WTC11 (cell line): ENCODE measurements at regions not wholly inside any gene's neighbourhood (a gene's known extent, or its start where the extent isn't known, plus 50 kb on each side); places are given as distances from the start of the nearest gene placed in this dataset.

Source experiments
- ATAC-seq: fragments of 200-7000 bp; cut with Tn5 transposase; 2 replicates; pipeline ENCODE4 v1.10.0; 2021; ENCODE audit warnings: mild to moderate bottlenecking, moderate library complexity
- CTCF ChIA-PET: fragments of 300-600 bp; sonication (Branson Sonifier 250); formaldehyde crosslinking; loops from one replicate; lab custom pipeline; 2021; ENCODE audit warnings: antibody characterized with exemption; lab: Charles Lee
- POLR2A ChIA-PET: fragments of 350-600 bp; sonication (Branson Sonifier 250); formaldehyde crosslinking; loops from one replicate; lab custom pipeline; 2021; ENCODE audit warnings: antibody characterized with exemption; lab: Charles Lee
- DNase-seq: peaks from one replicate; pipeline ENCODE4 v3.0.0; 2021; ENCODE audit warnings: low spot score
- H3K27ac Mint-ChIP-seq: 2 replicates; pipeline ENCODE4 v1.8.0; 2021; ENCODE audit warnings: mixed read lengths
- H3K27me3 Mint-ChIP-seq: 2 replicates; pipeline ENCODE4 v1.8.0; 2021; ENCODE audit warnings: low read depth, mild to moderate bottlenecking, moderate library complexity, mixed read lengths
- H3K36me3 Mint-ChIP-seq: 2 replicates; pipeline ENCODE4 v1.8.0; 2021; ENCODE audit warnings: mixed read lengths
- H3K4me1 Mint-ChIP-seq: 2 replicates; pipeline ENCODE4 v1.8.0; 2022; ENCODE audit warnings: mixed read lengths
- H3K4me3 Mint-ChIP-seq: 2 replicates; pipeline ENCODE4 v1.8.0; 2021; ENCODE audit warnings: mild to moderate bottlenecking, moderate library complexity, mixed read lengths
- H3K9me3 Mint-ChIP-seq: 2 replicates; pipeline ENCODE4 v1.8.0; 2021; ENCODE audit warnings: mixed read lengths
- ATF1 ChIP-seq: sonication (generic); formaldehyde crosslinking; IDR thresholded peaks from 2 replicates; pipeline ENCODE4 v1.8.1; 2023; ENCODE audit warnings: mild to moderate bottlenecking, moderate library complexity, missing genetic modification reagents
- CREB1 ChIP-seq: sonication (generic); formaldehyde crosslinking; IDR thresholded peaks from 2 replicates; pipeline ENCODE4 v1.8.0; 2023; ENCODE audit warnings: mild to moderate bottlenecking, missing genetic modification reagents
- CREM ChIP-seq: sonication (generic); formaldehyde crosslinking; IDR thresholded peaks from 2 replicates; pipeline ENCODE4 v1.8.1; 2022; ENCODE audit warnings: mild to moderate bottlenecking, missing genetic modification reagents, moderate library complexity
- GABPB1 ChIP-seq: sonication (generic); formaldehyde crosslinking; IDR thresholded peaks from 2 replicates; pipeline ENCODE4 v1.8.1; 2023; ENCODE audit warnings: mild to moderate bottlenecking, missing genetic modification reagents
- KAT7 ChIP-seq: sonication (generic); formaldehyde crosslinking; IDR thresholded peaks from 2 replicates; pipeline ENCODE4 v1.8.1; 2023; ENCODE audit warnings: missing genetic modification reagents, mild to moderate bottlenecking, borderline replicate concordance
- MYBL2 ChIP-seq: sonication (generic); formaldehyde crosslinking; IDR thresholded peaks from 2 replicates; pipeline ENCODE4 v1.8.1; 2023; ENCODE audit warnings: mild to moderate bottlenecking, moderate library complexity, missing genetic modification reagents
- NFYB ChIP-seq: sonication (generic); formaldehyde crosslinking; conservative IDR thresholded peaks from 2 replicates; pipeline ENCODE4 v1.8.0; 2022; ENCODE audit warnings: low read depth, missing genetic modification reagents
- SMAD3 ChIP-seq: sonication (generic); formaldehyde crosslinking; IDR thresholded peaks from 2 replicates; pipeline ENCODE4 v1.8.0; 2022; ENCODE audit warnings: missing genetic modification reagents, mild to moderate bottlenecking, borderline replicate concordance
- SP1 ChIP-seq: sonication (generic); formaldehyde crosslinking; conservative IDR thresholded peaks from 2 replicates; pipeline ENCODE4 v1.8.1; 2022; ENCODE audit warnings: missing genetic modification reagents
- ZBTB21 ChIP-seq: sonication (generic); formaldehyde crosslinking; IDR thresholded peaks from 2 replicates; pipeline ENCODE4 v1.8.1; 2023; ENCODE audit warnings: mild to moderate bottlenecking, missing genetic modification reagents, borderline replicate concordance
- ZNF121 ChIP-seq: sonication (generic); formaldehyde crosslinking; IDR thresholded peaks from 2 replicates; pipeline ENCODE4 v1.8.0; 2023; ENCODE audit warnings: missing genetic modification reagents
- ZNF263 ChIP-seq: sonication (generic); formaldehyde crosslinking; IDR thresholded peaks from 2 replicates; pipeline ENCODE4 v1.8.1; 2022; ENCODE audit warnings: low read depth, mild to moderate bottlenecking, moderate library complexity, missing genetic modification reagents
- TF ChIP-seq, protein P1 (sequence below): sonication (generic); formaldehyde crosslinking; IDR thresholded peaks from 2 replicates; pipeline ENCODE4 v1.8.1; 2023; ENCODE audit warnings: mild to moderate bottlenecking, missing genetic modification reagents, moderate library complexity
- TF ChIP-seq, protein P2 (sequence below): sonication (generic); formaldehyde crosslinking; IDR thresholded peaks from 2 replicates; pipeline ENCODE4 v1.8.1; 2023; ENCODE audit warnings: mild to moderate bottlenecking, missing genetic modification reagents
- TF ChIP-seq, protein P3 (sequence below): sonication (generic); formaldehyde crosslinking; conservative IDR thresholded peaks from 2 replicates; pipeline ENCODE4 v1.8.1; 2023; ENCODE audit warnings: mild to moderate bottlenecking, low read depth, missing genetic modification reagents, moderate library complexity
- TF ChIP-seq, protein P4 (sequence below): sonication (generic); formaldehyde crosslinking; IDR thresholded peaks from 2 replicates; pipeline ENCODE4 v1.8.0; 2022; ENCODE audit warnings: missing genetic modification reagents
- TF ChIP-seq, protein P5 (sequence below): sonication (generic); formaldehyde crosslinking; IDR thresholded peaks from 2 replicates; pipeline ENCODE4 v1.8.1; 2022; ENCODE audit warnings: mild to moderate bottlenecking, missing genetic modification reagents, moderate library complexity, borderline replicate concordance
- TF ChIP-seq, protein P6 (sequence below): fragments of 250-450 bp; sonication (Bioruptor Pico); IDR thresholded peaks from 2 replicates; pipeline ENCODE4 v1.9.0; 2021; ENCODE audit warnings: mild to moderate bottlenecking
- TF ChIP-seq, protein P7 (sequence below): sonication (generic); formaldehyde crosslinking; IDR thresholded peaks from 2 replicates; pipeline ENCODE4 v1.8.1; 2022; ENCODE audit warnings: low read depth, mild to moderate bottlenecking, moderate library complexity, missing genetic modification reagents, borderline replicate concordance

DNA sequence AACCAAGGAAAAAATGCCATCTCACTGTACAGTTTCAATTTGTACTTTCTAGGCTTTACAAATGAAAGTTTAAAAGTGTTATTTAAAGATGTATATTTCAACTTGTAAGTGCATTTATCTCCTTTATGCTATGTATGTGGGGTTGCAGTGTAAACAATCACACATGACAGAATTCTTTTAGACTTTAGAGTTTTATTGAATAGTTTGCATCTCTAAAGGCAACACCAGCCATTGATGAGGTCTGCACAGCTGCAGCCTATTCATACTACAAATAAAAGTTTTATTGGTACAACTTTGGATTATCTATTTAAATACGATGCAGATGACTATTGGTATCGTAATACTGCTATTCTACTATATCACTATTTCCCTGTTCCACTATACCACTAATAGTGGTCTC is 894.4 kb upstream of the B3GALT2 start:
- no peak for TF ChIP-seq ZBTB21
- TF ChIP-seq ZNF263, result no peak
- TF ChIP-seq CREB1, result no peak
- no peak for TF ChIP-seq KAT7 (CRISPR knock-in tag)
- TF ChIP-seq NFYB (CRISPR knock-in tag), result no peak
- TF ChIP-seq, protein P1, sequence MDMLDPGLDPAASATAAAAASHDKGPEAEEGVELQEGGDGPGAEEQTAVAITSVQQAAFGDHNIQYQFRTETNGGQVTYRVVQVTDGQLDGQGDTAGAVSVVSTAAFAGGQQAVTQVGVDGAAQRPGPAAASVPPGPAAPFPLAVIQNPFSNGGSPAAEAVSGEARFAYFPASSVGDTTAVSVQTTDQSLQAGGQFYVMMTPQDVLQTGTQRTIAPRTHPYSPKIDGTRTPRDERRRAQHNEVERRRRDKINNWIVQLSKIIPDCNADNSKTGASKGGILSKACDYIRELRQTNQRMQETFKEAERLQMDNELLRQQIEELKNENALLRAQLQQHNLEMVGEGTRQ (CRISPR knock-in tag), result no peak
- TF ChIP-seq MYBL2, result no peak
- TF ChIP-seq, protein P2, sequence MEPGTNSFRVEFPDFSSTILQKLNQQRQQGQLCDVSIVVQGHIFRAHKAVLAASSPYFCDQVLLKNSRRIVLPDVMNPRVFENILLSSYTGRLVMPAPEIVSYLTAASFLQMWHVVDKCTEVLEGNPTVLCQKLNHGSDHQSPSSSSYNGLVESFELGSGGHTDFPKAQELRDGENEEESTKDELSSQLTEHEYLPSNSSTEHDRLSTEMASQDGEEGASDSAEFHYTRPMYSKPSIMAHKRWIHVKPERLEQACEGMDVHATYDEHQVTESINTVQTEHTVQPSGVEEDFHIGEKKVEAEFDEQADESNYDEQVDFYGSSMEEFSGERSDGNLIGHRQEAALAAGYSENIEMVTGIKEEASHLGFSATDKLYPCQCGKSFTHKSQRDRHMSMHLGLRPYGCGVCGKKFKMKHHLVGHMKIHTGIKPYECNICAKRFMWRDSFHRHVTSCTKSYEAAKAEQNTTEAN (CRISPR knock-in tag), result no peak
- TF ChIP-seq GABPB1 (CRISPR knock-in tag), result no peak
- TF ChIP-seq, protein P3, sequence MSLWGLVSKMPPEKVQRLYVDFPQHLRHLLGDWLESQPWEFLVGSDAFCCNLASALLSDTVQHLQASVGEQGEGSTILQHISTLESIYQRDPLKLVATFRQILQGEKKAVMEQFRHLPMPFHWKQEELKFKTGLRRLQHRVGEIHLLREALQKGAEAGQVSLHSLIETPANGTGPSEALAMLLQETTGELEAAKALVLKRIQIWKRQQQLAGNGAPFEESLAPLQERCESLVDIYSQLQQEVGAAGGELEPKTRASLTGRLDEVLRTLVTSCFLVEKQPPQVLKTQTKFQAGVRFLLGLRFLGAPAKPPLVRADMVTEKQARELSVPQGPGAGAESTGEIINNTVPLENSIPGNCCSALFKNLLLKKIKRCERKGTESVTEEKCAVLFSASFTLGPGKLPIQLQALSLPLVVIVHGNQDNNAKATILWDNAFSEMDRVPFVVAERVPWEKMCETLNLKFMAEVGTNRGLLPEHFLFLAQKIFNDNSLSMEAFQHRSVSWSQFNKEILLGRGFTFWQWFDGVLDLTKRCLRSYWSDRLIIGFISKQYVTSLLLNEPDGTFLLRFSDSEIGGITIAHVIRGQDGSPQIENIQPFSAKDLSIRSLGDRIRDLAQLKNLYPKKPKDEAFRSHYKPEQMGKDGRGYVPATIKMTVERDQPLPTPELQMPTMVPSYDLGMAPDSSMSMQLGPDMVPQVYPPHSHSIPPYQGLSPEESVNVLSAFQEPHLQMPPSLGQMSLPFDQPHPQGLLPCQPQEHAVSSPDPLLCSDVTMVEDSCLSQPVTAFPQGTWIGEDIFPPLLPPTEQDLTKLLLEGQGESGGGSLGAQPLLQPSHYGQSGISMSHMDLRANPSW, result no peak
- no peak for TF ChIP-seq SP1
- no peak for TF ChIP-seq ZNF121 (CRISPR knock-in tag)
- TF ChIP-seq, protein P4, sequence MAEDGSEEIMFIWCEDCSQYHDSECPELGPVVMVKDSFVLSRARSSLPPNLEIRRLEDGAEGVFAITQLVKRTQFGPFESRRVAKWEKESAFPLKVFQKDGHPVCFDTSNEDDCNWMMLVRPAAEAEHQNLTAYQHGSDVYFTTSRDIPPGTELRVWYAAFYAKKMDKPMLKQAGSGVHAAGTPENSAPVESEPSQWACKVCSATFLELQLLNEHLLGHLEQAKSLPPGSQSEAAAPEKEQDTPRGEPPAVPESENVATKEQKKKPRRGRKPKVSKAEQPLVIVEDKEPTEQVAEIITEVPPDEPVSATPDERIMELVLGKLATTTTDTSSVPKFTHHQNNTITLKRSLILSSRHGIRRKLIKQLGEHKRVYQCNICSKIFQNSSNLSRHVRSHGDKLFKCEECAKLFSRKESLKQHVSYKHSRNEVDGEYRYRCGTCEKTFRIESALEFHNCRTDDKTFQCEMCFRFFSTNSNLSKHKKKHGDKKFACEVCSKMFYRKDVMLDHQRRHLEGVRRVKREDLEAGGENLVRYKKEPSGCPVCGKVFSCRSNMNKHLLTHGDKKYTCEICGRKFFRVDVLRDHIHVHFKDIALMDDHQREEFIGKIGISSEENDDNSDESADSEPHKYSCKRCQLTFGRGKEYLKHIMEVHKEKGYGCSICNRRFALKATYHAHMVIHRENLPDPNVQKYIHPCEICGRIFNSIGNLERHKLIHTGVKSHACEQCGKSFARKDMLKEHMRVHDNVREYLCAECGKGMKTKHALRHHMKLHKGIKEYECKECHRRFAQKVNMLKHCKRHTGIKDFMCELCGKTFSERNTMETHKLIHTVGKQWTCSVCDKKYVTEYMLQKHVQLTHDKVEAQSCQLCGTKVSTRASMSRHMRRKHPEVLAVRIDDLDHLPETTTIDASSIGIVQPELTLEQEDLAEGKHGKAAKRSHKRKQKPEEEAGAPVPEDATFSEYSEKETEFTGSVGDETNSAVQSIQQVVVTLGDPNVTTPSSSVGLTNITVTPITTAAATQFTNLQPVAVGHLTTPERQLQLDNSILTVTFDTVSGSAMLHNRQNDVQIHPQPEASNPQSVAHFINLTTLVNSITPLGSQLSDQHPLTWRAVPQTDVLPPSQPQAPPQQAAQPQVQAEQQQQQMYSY (CRISPR knock-in tag), result no peak
- TF ChIP-seq, protein P5, sequence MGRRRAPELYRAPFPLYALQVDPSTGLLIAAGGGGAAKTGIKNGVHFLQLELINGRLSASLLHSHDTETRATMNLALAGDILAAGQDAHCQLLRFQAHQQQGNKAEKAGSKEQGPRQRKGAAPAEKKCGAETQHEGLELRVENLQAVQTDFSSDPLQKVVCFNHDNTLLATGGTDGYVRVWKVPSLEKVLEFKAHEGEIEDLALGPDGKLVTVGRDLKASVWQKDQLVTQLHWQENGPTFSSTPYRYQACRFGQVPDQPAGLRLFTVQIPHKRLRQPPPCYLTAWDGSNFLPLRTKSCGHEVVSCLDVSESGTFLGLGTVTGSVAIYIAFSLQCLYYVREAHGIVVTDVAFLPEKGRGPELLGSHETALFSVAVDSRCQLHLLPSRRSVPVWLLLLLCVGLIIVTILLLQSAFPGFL (CRISPR knock-in tag), result no peak
- TF ChIP-seq SMAD3 (CRISPR knock-in tag), result no peak
- Mint-ChIP-seq H3K36me3 (0 out of 2 replicates have a peak, but pooled peaks cover 4% of the 10 kb centered on the region), H3K9me3 (peaks cover 13% of the 10 kb centered on the region), H3K27me3 (no peaks in the 10 kb centered on the region), H3K4me1 (peaks cover 5% of the 10 kb centered on the region; the same call in 1 of the 2 replicates), H3K27ac (no peak overlapping the region), H3K4me3 (no peak overlapping the region)
- no peak for ATAC-seq
- ChIA-PET CTCF (no interaction called here), POLR2A (no interaction called here)
- no peak for DNase-seq

DNA sequence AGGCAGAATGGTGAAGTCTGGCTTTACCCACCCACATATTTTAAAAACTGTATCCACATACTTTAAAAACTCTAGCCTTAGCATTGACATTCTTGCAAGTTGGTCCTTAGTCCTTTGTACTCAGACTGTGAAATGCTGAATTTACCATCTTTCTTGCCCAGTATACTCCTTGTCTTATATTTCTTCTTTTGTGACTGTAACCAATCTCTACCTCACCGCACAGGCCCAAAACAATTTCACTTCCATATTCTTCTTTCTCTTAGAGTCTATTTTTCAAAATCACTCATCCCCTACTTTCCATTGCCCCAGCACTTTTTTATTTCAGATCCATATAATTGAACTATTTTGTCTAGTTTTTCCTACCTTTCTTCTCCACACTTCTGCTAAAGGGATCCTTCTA is 892.4 kb upstream of the B3GALT2 start:
- TF ChIP-seq ATF1 (CRISPR knock-in tag) (no peak), CREM (CRISPR knock-in tag) (no peak)
- TF ChIP-seq, protein P6, sequence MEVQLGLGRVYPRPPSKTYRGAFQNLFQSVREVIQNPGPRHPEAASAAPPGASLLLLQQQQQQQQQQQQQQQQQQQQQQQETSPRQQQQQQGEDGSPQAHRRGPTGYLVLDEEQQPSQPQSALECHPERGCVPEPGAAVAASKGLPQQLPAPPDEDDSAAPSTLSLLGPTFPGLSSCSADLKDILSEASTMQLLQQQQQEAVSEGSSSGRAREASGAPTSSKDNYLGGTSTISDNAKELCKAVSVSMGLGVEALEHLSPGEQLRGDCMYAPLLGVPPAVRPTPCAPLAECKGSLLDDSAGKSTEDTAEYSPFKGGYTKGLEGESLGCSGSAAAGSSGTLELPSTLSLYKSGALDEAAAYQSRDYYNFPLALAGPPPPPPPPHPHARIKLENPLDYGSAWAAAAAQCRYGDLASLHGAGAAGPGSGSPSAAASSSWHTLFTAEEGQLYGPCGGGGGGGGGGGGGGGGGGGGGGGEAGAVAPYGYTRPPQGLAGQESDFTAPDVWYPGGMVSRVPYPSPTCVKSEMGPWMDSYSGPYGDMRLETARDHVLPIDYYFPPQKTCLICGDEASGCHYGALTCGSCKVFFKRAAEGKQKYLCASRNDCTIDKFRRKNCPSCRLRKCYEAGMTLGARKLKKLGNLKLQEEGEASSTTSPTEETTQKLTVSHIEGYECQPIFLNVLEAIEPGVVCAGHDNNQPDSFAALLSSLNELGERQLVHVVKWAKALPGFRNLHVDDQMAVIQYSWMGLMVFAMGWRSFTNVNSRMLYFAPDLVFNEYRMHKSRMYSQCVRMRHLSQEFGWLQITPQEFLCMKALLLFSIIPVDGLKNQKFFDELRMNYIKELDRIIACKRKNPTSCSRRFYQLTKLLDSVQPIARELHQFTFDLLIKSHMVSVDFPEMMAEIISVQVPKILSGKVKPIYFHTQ (CRISPR knock-in tag), result no peak
- TF ChIP-seq, protein P7, sequence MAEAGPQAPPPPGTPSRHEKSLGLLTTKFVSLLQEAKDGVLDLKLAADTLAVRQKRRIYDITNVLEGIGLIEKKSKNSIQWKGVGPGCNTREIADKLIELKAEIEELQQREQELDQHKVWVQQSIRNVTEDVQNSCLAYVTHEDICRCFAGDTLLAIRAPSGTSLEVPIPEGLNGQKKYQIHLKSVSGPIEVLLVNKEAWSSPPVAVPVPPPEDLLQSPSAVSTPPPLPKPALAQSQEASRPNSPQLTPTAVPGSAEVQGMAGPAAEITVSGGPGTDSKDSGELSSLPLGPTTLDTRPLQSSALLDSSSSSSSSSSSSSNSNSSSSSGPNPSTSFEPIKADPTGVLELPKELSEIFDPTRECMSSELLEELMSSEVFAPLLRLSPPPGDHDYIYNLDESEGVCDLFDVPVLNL (CRISPR knock-in tag), result no peak
- Mint-ChIP-seq H3K36me3 (0 out of 2 replicates have a peak, but pooled peaks cover 4% of the 10 kb centered on the region), H3K27ac (no peak overlapping the region), H3K27me3 (no peaks in the 10 kb centered on the region), H3K9me3 (peaks cover 13% of the 10 kb centered on the region), H3K4me3 (no peak overlapping the region), H3K4me1 (peaks cover 5% of the 10 kb centered on the region; the same call in 1 of the 2 replicates)
- ChIA-PET CTCF (no interaction called here), POLR2A (no interaction called here)
- ATAC-seq (no peak), DNase-seq (no peak)
